ENCODE measurements at regions not wholly inside any gene's neighbourhood (a gene's known extent, or its start where the extent isn't known, plus 50 kb on each side); places are given as distances from the start of the nearest gene placed in this dataset.

DNA sequence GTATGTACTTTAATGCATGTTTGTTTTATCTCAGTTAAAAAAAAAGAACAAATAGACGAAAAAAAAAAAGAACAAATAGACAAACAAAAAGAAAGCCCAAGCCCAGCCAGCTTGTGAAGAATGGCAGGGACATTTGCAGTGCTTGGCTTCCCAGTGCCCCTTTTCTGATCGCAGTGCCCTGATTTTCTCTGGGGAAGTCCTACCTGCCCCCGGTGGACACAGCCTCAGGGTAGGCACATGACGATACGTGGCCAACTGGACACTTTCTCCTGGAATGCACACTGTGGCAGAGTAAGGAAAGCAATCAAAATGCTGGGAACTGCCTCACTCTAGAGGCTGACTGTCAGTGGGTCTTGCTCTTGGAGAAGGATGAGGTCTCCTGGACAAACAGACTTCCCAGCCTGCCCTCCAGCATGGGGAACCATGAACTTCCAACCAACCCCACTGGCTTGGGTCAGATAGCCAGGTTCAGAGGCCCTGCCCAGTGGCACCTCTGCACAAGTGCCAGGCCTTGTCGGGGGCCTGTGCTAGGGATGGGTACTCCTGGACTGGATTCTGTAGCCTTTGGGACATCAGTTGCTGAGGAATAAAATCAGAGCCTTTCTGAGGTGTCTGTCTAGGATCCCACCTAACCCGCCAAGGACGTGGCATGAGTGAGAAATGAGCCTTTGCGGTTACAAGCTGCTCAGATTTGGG, 76.7 kb downstream of the INHBB start:
- Histone ChIP-seq H3K79me2 (ENCODE audit: control insufficient read depth, insufficient read depth, low read length) (no peaks in the 10 kb centered on the region), H3K27ac (ENCODE audit: control insufficient read depth, insufficient read depth) (no peak overlapping the region), H3K27me3 (replicated peaks in 1 of 2; ENCODE audit: control insufficient read depth in 2 of 2, insufficient read depth in 2 of 2, low read length in 1 of 2) (peaks cover 0 to 1% of the 10 kb centered on the region in 2 experiments; a peak in 2 of 4 replicates), H2AFZ (ENCODE audit: control insufficient read depth, low read depth, low read length) (no peak overlapping the region), H3K9me3 (replicated peaks; ENCODE audit: control insufficient read depth, insufficient read depth, low read length) (no peaks in the 10 kb centered on the region), H3K4me2 (ENCODE audit: control insufficient read depth, insufficient read depth) (no peak overlapping the region), H3K4me3 (no peak overlapping the region), H3K36me3 (ENCODE audit: control insufficient read depth in 2 of 2, insufficient read depth in 2 of 2, low read length in 1 of 2) (no peaks in the 10 kb centered on the region), H3K4me1 (ENCODE audit: control insufficient read depth, insufficient read depth, low read length) (no peaks in the 10 kb centered on the region), H4K20me1 (ENCODE audit: control insufficient read depth, insufficient read depth) (no peaks in the 10 kb centered on the region), H3K9ac (ENCODE audit: control insufficient read depth, insufficient read depth, low read length) (no peak overlapping the region)
- no TSS peak for BruUV-seq (replicated peaks)
- TF ChIP-seq BACH1 (IDR thresholded peaks at IDR 0.05; ENCODE audit: borderline replicate concordance) (no peak), ZNF24 (IDR thresholded peaks at IDR 0.05) (no peak), EGR1 (IDR thresholded peaks at IDR 0.05; ENCODE audit: borderline replicate concordance in 1 of 2, low read depth in 2 of 2, low read length in 2 of 2) (no peak)
- POLR2A ChIA-PET: no interaction called here
- no peak for FAIRE-seq
- DNase-seq (ENCODE audit: low read depth, low spot score): no peak
- SMC1A ChIA-PET (ENCODE audit: uncharacterized antibody, unreplicated experiment): no interaction called here
- RAD21 ChIA-PET (ENCODE audit: unreplicated experiment): no interaction called here
- in situ Hi-C loops (cut with MboI) (no loop called here), intact Hi-C loops (cut with micrococcal nuclease; ENCODE audit: unreplicated experiment) (no loop called here)
- CTCF ChIA-PET: no interaction called here
- no peak for ATAC-seq
- WGBS (ENCODE audit: insufficient coverage, insufficient replicate concordance, low lambda C conversion rate, missing lambda C conversion rate): 13% methylated on average over 8 of the region's 9 CpGs

DNA sequence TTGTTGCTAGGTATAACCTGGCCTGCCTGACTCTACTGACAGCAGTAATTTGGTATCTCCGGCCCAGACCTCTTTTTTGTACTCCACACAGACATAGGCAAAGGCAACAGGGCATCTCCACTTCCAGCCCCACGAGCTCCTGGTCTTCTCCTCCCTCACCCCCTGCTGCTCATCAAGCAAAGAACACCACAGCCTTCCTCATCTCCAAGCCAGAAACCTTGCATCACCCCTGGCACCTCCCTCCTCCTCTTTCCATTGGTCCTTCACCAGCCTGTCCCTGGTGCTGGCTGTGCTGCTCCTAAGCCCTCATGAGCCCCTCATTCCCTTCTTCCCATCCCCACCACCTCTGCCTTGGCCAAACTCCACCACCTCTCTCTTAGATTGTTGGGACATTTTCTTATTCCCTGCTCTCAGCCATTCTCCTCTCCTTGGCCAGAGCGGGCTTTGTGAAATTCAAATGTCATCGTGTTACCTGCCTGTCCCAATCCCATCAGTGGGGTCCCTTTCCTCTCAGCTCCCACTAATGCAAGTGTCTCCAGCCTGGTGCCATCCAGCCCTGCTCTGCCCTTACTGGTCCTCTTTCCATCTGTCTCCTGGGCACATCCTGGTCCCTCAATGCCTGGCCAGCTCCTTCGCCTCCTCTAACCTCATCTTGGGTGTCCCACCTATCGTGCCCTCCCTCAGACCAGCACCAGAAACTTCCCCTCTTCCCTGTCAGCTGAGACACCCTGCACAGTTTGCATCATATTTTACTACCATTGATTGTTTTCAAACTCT, 77.4 kb downstream of the INHBB start:
- POLR2A ChIA-PET: no interaction called here
- Histone ChIP-seq H3K27ac (ENCODE audit: control insufficient read depth, insufficient read depth) (no peak overlapping the region), H4K20me1 (ENCODE audit: control insufficient read depth, insufficient read depth) (no peaks in the 10 kb centered on the region), H3K4me1 (ENCODE audit: control insufficient read depth, insufficient read depth, low read length) (no peaks in the 10 kb centered on the region), H2AFZ (ENCODE audit: control insufficient read depth, low read depth, low read length) (no peak overlapping the region), H3K4me2 (ENCODE audit: control insufficient read depth, insufficient read depth) (no peak overlapping the region), H3K9ac (ENCODE audit: control insufficient read depth, insufficient read depth, low read length) (no peak overlapping the region), H3K79me2 (ENCODE audit: control insufficient read depth, insufficient read depth, low read length) (no peaks in the 10 kb centered on the region), H3K9me3 (replicated peaks; ENCODE audit: control insufficient read depth, insufficient read depth, low read length) (no peaks in the 10 kb centered on the region), H3K4me3 (no peak overlapping the region), H3K36me3 (ENCODE audit: control insufficient read depth in 2 of 2, insufficient read depth in 2 of 2, low read length in 1 of 2) (no peaks in the 10 kb centered on the region), H3K27me3 (replicated peaks in 1 of 2; ENCODE audit: control insufficient read depth in 2 of 2, insufficient read depth in 2 of 2, low read length in 1 of 2) (peaks cover 0 to 1% of the 10 kb centered on the region in 2 experiments; a peak in 2 of 4 replicates)
- FAIRE-seq: no peak
- no TSS peak for BruUV-seq (replicated peaks)
- no peak for DNase-seq (ENCODE audit: low read depth, low spot score)
- ATAC-seq: no peak
- in situ Hi-C loops (cut with MboI) (no loop called here), intact Hi-C loops (cut with micrococcal nuclease; ENCODE audit: unreplicated experiment) (no loop called here)
- RAD21 ChIA-PET (ENCODE audit: unreplicated experiment): no interaction called here
- CTCF ChIA-PET: no interaction called here
- SMC1A ChIA-PET (ENCODE audit: uncharacterized antibody, unreplicated experiment): interaction anchor here (0.8 kb wide), 1 partner anchor 39 kb away, joined by 3 read pairs; no protein-coding TSS in a partner anchor
- WGBS (ENCODE audit: insufficient coverage, insufficient replicate concordance, low lambda C conversion rate, missing lambda C conversion rate): 5% methylated on average over 6 of the region's 6 CpGs
- TF ChIP-seq NFYB (IDR thresholded peaks at IDR 0.05; ENCODE audit: insufficient read depth, low read depth, low read length) (no peak), SMC3 (IDR thresholded peaks at IDR 0.05; ENCODE audit: borderline replicate concordance, low read length) (no peak), NFIC (IDR thresholded peaks at IDR 0.05; ENCODE audit: low read depth, low read length) (no peak), TBL1XR1 (IDR thresholded peaks at IDR 0.05; ENCODE audit: low read depth, low read length) (no peak), CREM (IDR thresholded peaks at IDR 0.05; ENCODE audit: low read depth) (no peak), STAT3 (IDR thresholded peaks at IDR 0.05; ENCODE audit: low read depth, low read length) (no peak), RFX5 (IDR thresholded peaks at IDR 0.05; ENCODE audit: low read depth, low read length) (no peak), STAT1 (conservative IDR thresholded peaks at IDR 0.05) (no peak), SREBF1 (IDR thresholded peaks at IDR 0.05; ENCODE audit: low read length) (no peak), CBX5 (IDR thresholded peaks at IDR 0.05; ENCODE audit: low read depth) (no peak), ZSCAN29 (IDR thresholded peaks at IDR 0.05) (no peak), FOXK2 (IDR thresholded peaks at IDR 0.05) (no peak), BACH1 (IDR thresholded peaks at IDR 0.05; ENCODE audit: borderline replicate concordance) (no peak), ZNF217 (IDR thresholded peaks at IDR 0.05) (no peak)
- TF ChIP-seq, protein P1, sequence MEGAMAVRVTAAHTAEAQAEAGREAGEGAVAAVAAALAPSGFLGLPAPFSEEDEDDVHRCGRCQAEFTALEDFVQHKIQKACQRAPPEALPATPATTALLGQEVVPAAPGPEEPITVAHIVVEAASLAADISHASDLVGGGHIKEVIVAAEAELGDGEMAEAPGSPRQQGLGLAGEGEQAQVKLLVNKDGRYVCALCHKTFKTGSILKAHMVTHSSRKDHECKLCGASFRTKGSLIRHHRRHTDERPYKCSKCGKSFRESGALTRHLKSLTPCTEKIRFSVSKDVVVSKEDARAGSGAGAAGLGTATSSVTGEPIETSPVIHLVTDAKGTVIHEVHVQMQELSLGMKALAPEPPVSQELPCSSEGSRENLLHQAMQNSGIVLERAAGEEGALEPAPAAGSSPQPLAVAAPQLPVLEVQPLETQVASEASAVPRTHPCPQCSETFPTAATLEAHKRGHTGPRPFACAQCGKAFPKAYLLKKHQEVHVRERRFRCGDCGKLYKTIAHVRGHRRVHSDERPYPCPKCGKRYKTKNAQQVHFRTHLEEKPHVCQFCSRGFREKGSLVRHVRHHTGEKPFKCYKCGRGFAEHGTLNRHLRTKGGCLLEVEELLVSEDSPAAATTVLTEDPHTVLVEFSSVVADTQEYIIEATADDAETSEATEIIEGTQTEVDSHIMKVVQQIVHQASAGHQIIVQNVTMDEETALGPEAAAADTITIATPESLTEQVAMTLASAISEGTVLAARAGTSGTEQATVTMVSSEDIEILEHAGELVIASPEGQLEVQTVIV (IDR thresholded peaks at IDR 0.05; ENCODE audit: borderline replicate concordance, partially characterized antibody): no peak

Data from GM12878 (cell line).